ENCODE measurements at regions not wholly inside any gene's neighbourhood (a gene's known extent, or its start where the extent isn't known, plus 50 kb on each side); places are given as distances from the start of the nearest gene placed in this dataset.

- TF ChIP-seq CTCF (IDR thresholded peaks at IDR 0.05) (no peak), POLR2A (IDR thresholded peaks at IDR 0.05) (no peak)
Measured at GRCh38 chr4:45931154-45931553, 192.7 kb downstream of the GABRG1 start.
